Fibroblast of mammary gland (primary cell): ENCODE measurements at regions not wholly inside any gene's neighbourhood (a gene's known extent, or its start where the extent isn't known, plus 50 kb on each side); places are given as distances from the start of the nearest gene placed in this dataset.
"Not testable (repeated sequence)": the region's sequence is repeated elsewhere in the genome, so short reads cannot be mapped to it uniquely, and the experiment has no call there.

Experiments
- DNase-seq: peaks from one replicate; pipeline ENCODE4 v3.0.0-alpha.2; 2010; ENCODE audit warnings: low read depth
- H3K4me3 ChIP-seq: 2 replicates; pipeline ENCODE4 v1.5.1; 2011; ENCODE audit warnings: low read depth, mild to moderate bottlenecking, low read length, moderate library complexity; ENCODE audit not compliant: control insufficient read depth
- CTCF ChIP-seq: conservative IDR thresholded peaks from 2 replicates; pipeline ENCODE4 v1.5.1; 2011; ENCODE audit warnings: low read depth, low read length, inconsistent platforms; ENCODE audit not compliant: control insufficient read depth, insufficient read depth

- DNase-seq, result no peak
- H3K4me3 ChIP-seq, result no peak overlapping the region
- no peak for TF ChIP-seq CTCF
These were observed 943.1 kb downstream of the NR2F1-AS1 start for GRCh38 chr5:92637960-92638359.

GRCh38 chr5:92637247-92637646 is 943.8 kb downstream of the NR2F1-AS1 start:
- DNase-seq, result no peak
- H3K4me3 ChIP-seq, result no peak overlapping the region
- no peak for TF ChIP-seq CTCF

- no peak for DNase-seq
- TF ChIP-seq CTCF, result no peak
- H3K4me3 ChIP-seq, result no peak overlapping the region
These were observed 946.0 kb downstream of the NR2F1-AS1 start for GRCh38 chr5:92635001-92635461.

- no peak overlapping the region for H3K4me3 ChIP-seq
- TF ChIP-seq CTCF, result no peak
- no peak for DNase-seq
These were observed 947.0 kb downstream of the NR2F1-AS1 start for GRCh38 chr5:92633875-92634487.

- TF ChIP-seq CTCF, result no peak
- no peak for DNase-seq
- no peak overlapping the region for H3K4me3 ChIP-seq
These were observed 947.8 kb downstream of the NR2F1-AS1 start for GRCh38 chr5:92633176-92633575.

- DNase-seq, result not testable (repeated sequence)
These were observed 949.8 kb downstream of the NR2F1-AS1 start for GRCh38 chr5:92631237-92631701.

GRCh38 chr5:92629574-92629973 is 951.4 kb downstream of the NR2F1-AS1 start:
- DNase-seq, result no peak
- no peak for TF ChIP-seq CTCF
- H3K4me3 ChIP-seq, result no peak overlapping the region

More at GRCh38 chr5:92631237-92631701, 949.8 kb downstream of the NR2F1-AS1 start:
- H3K4me3 ChIP-seq, result not testable (repeated sequence)
